ENCODE measurements at regions not wholly inside any gene's neighbourhood (a gene's known extent, or its start where the extent isn't known, plus 50 kb on each side); places are given as distances from the start of the nearest gene placed in this dataset.

GRCh38 chr6:86526238-86526637 is 411.1 kb upstream of the HTR1E start:
- no peak for ATAC-seq
- H3K4me3 ChIP-seq: no peak overlapping the region
- intact Hi-C loops (cut with DNase I): no loop called here

DNA sequence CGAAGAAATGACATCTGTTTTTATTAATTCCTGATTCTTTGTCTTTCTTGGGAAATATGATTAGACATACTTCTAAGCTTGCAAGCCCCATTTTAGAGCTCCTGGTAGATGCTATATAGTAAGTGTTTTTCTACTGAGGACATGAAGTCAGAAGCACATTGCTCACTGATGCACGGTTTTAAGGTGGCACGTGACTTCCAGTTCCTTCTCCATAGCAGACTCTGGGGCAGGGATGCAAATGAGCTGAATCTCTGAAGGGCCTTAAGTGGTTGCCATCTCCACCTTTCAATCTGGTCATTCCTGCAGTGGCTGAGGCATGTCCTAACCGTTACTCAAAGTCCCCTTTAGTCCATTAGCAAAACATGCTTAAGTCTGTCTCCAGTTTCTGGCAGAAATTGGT is 421.2 kb upstream of the HTR1E start:
- H3K27me3 ChIP-seq: no peaks in the 10 kb centered on the region
- 63 to 69% methylated on average over 4 of the region's 4 CpGs for WGBS, 2 donors
- H3K4me3 ChIP-seq: no peak overlapping the region
- H3K9me3 ChIP-seq: no peaks in the 10 kb centered on the region
- no peak overlapping the region for H3K27ac ChIP-seq
- H3K4me1 ChIP-seq: no peaks in the 10 kb centered on the region
- no peaks in the 10 kb centered on the region for H3K36me3 ChIP-seq (replicated peaks in 1 of 2; ENCODE audit: insufficient read depth in 1 of 2, low read depth in 2 of 2)
- DNase-seq (no peak), ATAC-seq (no peak)
- intact Hi-C loops (cut with DNase I): no loop called here
- TF ChIP-seq POLR2A (IDR thresholded peaks at IDR 0.05) (no peak), CTCF (IDR thresholded peaks at IDR 0.05) (no peak)

More at GRCh38 chr6:86526238-86526637, 411.1 kb upstream of the HTR1E start:
- no peak for DNase-seq
- TF ChIP-seq POLR2A (IDR thresholded peaks at IDR 0.05) (no peak), CTCF (IDR thresholded peaks at IDR 0.05) (no peak)
- Histone ChIP-seq H3K9me3 (no peaks in the 10 kb centered on the region), H3K27me3 (no peaks in the 10 kb centered on the region), H3K4me1 (no peaks in the 10 kb centered on the region), H3K27ac (no peak overlapping the region), H3K36me3 (replicated peaks in 1 of 2; ENCODE audit: insufficient read depth in 1 of 2, low read depth in 2 of 2) (no peaks in the 10 kb centered on the region)
- WGBS, 2 donors: 0% methylated on average over 1 of the region's 1 CpG

DNA sequence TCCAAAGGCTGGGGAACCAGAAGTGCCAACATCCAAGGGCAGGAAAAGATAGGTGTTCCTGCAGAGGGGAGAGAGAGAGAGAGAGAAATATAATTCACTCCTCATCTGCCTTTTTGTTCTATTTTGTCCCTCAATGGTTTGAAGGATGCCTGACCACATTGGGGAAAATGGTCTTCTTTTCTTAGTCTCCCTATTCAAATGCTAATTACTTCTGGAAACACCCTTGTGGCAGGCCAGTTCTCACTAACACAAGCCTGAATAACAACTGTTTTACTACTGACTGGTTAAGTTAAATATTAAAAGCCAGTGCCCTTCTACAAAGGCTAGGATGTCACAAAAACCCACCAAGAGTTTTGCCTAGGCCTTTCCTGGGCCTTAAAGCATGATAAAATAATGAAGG is 425.4 kb upstream of the HTR1E start:
- Histone ChIP-seq H3K27ac (no peak overlapping the region), H3K4me1 (no peaks in the 10 kb centered on the region), H3K27me3 (no peaks in the 10 kb centered on the region), H3K36me3 (replicated peaks in 1 of 2; ENCODE audit: insufficient read depth in 1 of 2, low read depth in 2 of 2) (no peaks in the 10 kb centered on the region), H3K9me3 (no peaks in the 10 kb centered on the region), H3K4me3 (no peak overlapping the region)
- ATAC-seq (no peak), DNase-seq (no peak)
- TF ChIP-seq POLR2A (IDR thresholded peaks at IDR 0.05): no peak
- intact Hi-C loops (cut with DNase I): no loop called here

DNA sequence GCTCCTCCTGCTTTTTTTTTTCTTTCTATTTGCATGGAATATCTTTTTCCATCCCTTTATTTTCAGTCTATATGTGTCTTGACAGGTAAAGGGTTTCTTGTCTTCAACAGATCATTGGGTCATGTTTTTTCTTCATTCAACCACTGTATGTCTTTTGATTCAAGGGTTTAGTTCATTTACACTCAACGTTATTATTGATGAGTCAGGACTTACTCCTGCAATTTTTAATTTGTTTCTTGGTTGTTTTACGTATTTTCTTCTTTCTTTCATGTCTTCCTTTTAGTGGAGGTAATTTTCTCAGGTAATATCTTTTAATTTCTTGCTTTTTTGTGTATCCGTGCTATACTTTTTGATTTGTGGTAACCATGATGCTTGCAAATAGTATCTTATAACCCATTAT is 429.1 kb upstream of the HTR1E start:
- no peaks in the 10 kb centered on the region for H3K4me1 ChIP-seq
- H3K27ac ChIP-seq: no peak overlapping the region
- H3K4me3 ChIP-seq: no peak overlapping the region
- no peaks in the 10 kb centered on the region for H3K27me3 ChIP-seq
- WGBS, 2 donors: 52 to 56% methylated on average over 3 of the region's 3 CpGs
- ATAC-seq (no peak), DNase-seq (no peak)
- intact Hi-C loops (cut with DNase I): no loop called here
- H3K36me3 ChIP-seq (replicated peaks in 1 of 2; ENCODE audit: insufficient read depth in 1 of 2, low read depth in 2 of 2): no peaks in the 10 kb centered on the region
- TF ChIP-seq CTCF (IDR thresholded peaks at IDR 0.05) (no peak), POLR2A (IDR thresholded peaks at IDR 0.05) (no peak)
- no peaks in the 10 kb centered on the region for H3K9me3 ChIP-seq

- Histone ChIP-seq H3K4me1 (no peaks in the 10 kb centered on the region), H3K9me3 (peaks cover 0 to 5% (median 0%) of the 10 kb centered on the region in 3 donors), H3K27me3 (no peaks in the 10 kb centered on the region), H3K27ac (no peak overlapping the region), H3K4me3 (no peak overlapping the region), H3K36me3 (replicated peaks in 1 of 2; ENCODE audit: insufficient read depth in 1 of 2, low read depth in 2 of 2) (no peaks in the 10 kb centered on the region)
- intact Hi-C loops (cut with DNase I): no loop called here
- DNase-seq: no peak
- no peak for TF ChIP-seq CTCF (IDR thresholded peaks at IDR 0.05)
- TF ChIP-seq POLR2A (IDR thresholded peaks at IDR 0.05): no peak
- no peak for ATAC-seq
- 29 to 31% methylated on average over 3 of the region's 3 CpGs for WGBS, 2 donors
Observed at GRCh38 chr6:86502497-86502896, 434.8 kb upstream of the HTR1E start.

All from body of pancreas (tissue), 4 donors.